ENCODE measurements at regions not wholly inside any gene's neighbourhood (a gene's known extent, or its start where the extent isn't known, plus 50 kb on each side); places are given as distances from the start of the nearest gene placed in this dataset.

DNA sequence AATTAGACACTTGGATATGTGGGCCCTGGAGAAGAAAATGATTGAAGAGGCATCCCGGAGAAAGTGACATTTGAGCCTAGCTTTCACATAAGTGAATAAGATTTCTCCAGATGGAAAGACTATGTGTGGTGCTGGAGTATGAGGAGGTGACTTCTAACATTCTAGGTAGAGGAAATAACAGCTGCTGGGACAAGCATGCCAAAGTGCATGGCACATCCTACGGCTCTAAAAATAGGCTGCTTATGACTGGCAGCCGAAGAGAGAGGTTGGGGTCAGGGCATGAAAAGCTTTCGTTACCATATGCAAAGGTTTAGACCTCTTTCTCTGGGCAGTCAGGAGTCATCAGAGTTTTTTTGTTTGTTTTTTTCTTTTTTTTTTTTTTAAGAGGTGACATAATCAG lies 142.0 kb downstream of the SOX3 start:
- TF ChIP-seq, protein P1, sequence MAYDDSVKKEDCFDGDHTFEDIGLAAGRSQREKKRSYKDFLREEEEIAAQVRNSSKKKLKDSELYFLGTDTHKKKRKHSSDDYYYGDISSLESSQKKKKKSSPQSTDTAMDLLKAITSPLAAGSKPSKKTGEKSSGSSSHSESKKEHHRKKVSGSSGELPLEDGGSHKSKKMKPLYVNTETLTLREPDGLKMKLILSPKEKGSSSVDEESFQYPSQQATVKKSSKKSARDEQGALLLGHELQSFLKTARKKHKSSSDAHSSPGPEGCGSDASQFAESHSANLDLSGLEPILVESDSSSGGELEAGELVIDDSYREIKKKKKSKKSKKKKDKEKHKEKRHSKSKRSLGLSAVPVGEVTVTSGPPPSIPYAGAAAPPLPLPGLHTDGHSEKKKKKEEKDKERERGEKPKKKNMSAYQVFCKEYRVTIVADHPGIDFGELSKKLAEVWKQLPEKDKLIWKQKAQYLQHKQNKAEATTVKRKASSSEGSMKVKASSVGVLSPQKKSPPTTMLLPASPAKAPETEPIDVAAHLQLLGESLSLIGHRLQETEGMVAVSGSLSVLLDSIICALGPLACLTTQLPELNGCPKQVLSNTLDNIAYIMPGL (CRISPR knock-in tag; IDR thresholded peaks at IDR 0.05) = no peak
- TF ChIP-seq CEBPG (CRISPR knock-in tag; IDR thresholded peaks at IDR 0.05) (no peak), CEBPG (tag; conservative IDR thresholded peaks at IDR 0.05 in 1 of 2, IDR thresholded peaks at IDR 0.05 in 1 of 2) (no peak), BRF2 (IDR thresholded peaks at IDR 0.05; ENCODE audit: borderline replicate concordance, insufficient read depth, insufficient read length) (no peak), ZFX (CRISPR knock-in tag; IDR thresholded peaks at IDR 0.05) (no peak), ATF3 (IDR thresholded peaks at IDR 0.05) (no peak), ATF3 (CRISPR knock-in tag; conservative IDR thresholded peaks at IDR 0.05) (no peak), EP300 (IDR thresholded peaks at IDR 0.05; ENCODE audit: low read length) (no peak), TCF7L2 (IDR thresholded peaks at IDR 0.05; ENCODE audit: low read depth, low read length) (no peak), SP1 (CRISPR knock-in tag; IDR thresholded peaks at IDR 0.05) (no peak), BCLAF1 (IDR thresholded peaks at IDR 0.05; ENCODE audit: borderline replicate concordance in 1 of 2, control insufficient read depth in 1 of 2, low read depth in 2 of 2, low read length in 1 of 2) (no peak), POLR2A (conservative IDR thresholded peaks at IDR 0.05) (no peak), ZNF347 (CRISPR knock-in tag; IDR thresholded peaks at IDR 0.05; ENCODE audit: low read depth) (no peak), ZNF24 (IDR thresholded peaks at IDR 0.05) (no peak), MYBL2 (IDR thresholded peaks at IDR 0.05; ENCODE audit: low read depth) (no peak), MYBL2 (CRISPR knock-in tag; IDR thresholded peaks at IDR 0.05; ENCODE audit: borderline replicate concordance) (no peak)
